ENCODE measurements at regions not wholly inside any gene's neighbourhood (a gene's known extent, or its start where the extent isn't known, plus 50 kb on each side); places are given as distances from the start of the nearest gene placed in this dataset.

DNA sequence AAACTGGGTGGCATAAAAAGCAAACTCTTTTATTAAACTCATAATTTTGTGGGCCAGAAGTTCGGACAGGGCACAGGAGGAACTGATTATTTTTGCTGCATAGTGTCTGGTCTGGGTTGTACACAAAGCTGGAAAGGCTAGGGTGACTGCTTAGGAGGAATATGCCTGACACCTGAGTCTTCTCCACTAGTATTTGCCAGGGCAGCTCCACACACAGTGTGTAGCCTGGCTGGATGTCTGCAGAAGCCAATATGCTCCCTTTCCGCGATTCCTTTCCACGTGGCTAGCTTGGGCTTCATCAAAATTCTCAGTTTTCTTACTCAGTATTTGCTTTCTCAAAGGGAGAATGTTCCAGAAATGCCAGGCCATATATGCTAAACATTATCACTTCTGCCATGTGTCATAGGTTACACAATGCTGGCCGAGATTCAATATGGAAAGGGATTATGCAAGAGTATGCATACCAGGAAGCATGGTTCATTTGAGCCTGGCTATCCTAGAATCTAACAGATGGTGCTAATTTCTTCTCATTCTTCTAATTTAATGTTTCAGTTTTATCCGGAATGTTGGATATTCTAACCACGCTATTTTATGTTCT is 142.7 kb upstream of the DOK6 start:
- TF ChIP-seq CTCF (IDR thresholded peaks at IDR 0.05; ENCODE audit: low read depth, low read length) (no peak), POLR2A (IDR thresholded peaks at IDR 0.05; ENCODE audit: extremely low read depth, insufficient read length) (no peak), MYC (IDR thresholded peaks at IDR 0.05; ENCODE audit: low read depth, low read length) (no peak)
- TF ChIP-seq, protein P1, sequence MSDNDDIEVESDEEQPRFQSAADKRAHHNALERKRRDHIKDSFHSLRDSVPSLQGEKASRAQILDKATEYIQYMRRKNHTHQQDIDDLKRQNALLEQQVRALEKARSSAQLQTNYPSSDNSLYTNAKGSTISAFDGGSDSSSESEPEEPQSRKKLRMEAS (IDR thresholded peaks at IDR 0.05; ENCODE audit: low read depth, low read length): no peak
